ENCODE measurements at regions not wholly inside any gene's neighbourhood (a gene's known extent, or its start where the extent isn't known, plus 50 kb on each side); places are given as distances from the start of the nearest gene placed in this dataset.
A peak's percentile ranks its signal among the peaks of the same experiment; 100 is the strongest.

DNA sequence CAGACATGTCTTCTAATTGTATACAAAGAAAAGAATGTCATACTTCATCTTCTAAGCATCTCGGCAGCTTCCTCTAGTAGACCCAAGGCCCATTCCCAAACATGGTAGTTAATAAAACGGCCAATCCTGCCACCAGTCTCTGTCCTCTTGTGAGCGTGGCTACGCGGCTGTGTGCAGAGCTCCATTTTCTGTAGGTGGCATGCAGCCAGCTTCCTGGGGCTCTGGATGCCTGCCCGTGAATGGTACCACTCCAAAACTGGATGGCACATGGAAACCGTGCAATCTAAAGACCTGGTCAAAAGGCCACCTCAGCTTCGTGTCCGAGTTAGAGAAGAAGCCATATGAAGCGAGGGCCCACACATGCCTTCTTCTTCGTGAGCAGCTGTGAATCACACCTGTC, 110.7 kb downstream of the SIPA1L2 start:
- DNase-seq (ENCODE audit: low read depth), result no peak

DNA sequence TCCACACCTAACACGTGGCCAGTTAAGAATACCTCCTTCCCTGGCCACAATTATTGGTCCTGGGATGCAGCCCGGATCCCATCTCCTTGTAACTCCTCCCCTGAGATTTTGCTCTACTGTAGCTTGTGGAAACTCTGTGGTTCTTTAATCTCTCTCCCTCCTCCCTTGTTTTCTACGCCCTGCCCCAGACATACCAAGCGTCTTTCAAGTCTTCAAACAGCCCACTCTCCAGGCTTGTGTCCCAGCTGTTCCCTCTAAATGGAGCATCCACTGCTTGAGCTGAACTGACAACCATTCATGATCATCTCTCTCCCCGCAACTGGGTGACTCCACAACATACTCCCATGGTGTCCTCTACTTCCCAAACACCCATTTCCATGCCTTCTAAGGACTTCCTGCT, 111.6 kb downstream of the SIPA1L2 start:
- no peak for DNase-seq (ENCODE audit: low read depth)

DNA sequence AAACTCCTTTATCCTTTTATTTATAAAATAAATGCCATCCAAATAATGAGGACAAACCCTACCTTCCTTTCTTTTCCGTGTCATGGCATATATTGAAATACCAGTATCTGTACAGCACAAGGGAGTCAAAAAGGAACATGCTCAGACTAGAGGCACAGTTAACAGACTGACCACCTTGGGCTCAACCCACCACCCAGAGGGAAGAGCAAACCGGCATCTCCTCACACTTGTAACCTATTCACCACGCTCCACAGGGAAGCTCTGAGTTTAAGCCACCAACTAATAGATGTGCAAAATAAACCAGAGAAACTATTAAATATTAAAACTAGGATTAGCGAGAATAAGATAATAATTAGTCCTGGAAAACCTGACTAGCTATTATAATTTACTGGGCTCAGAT, 112.7 kb downstream of the SIPA1L2 start:
- no peak for DNase-seq (ENCODE audit: low read depth)

DNA sequence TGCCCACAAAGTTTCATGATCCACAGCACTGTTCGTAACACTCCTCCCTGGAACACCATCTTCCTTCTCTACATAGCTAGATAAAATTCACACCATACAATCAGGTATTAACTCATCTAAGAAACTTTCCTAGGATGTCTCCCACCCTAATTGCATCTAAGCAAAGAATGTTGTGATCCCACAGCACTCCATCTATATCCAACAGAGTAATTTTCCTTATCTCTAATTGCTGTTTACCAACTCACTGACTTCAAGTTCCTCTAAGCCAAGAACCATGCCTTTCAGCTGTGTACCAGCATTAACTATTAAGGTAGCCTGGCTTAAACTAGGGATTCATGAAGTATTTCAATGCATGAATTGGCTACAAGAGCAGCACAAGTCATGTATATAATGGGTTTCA, 114.2 kb downstream of the SIPA1L2 start:
- no peak for DNase-seq (ENCODE audit: low read depth)

DNA sequence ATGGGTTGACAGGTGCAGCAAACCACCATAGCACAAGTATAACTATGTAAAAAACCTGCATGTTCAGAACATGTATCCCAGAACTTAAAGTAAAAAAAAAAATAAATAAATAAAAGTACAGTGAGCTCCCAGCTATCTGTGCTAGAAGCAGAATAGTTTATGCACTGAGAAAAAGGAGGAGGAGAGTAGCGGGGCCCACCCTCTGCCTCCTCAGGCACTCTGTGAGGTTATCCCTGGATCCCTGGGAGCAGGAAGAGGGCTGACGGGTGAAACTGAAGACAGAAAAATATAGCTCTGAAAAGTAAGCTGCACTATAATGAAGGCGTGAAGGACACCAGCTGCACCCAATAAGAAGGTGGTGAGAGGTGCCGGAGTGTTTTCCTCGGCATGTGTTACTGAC, 117.2 kb downstream of the SIPA1L2 start:
- DNase-seq (ENCODE audit: low read depth), result no peak

DNA sequence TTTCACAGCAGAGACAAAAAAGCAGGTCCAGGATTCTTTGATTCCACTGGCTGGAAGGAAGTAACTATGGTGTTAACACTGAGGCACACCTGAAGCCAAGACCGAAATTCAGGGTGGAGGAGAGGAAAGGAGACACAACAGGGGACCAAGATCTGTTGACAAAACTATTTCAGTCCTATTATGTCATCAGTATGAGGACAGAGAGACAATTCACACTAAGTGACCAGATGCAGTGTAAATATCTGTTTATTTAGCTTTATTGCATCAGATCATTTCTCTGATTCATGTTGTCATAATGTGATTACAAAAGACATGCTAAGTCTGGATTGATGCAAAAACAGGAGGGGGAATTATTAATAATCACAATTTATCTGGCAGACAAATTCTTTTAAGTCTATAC, 118.8 kb downstream of the SIPA1L2 start:
- DNase-seq (ENCODE audit: low read depth), result no peak

DNA sequence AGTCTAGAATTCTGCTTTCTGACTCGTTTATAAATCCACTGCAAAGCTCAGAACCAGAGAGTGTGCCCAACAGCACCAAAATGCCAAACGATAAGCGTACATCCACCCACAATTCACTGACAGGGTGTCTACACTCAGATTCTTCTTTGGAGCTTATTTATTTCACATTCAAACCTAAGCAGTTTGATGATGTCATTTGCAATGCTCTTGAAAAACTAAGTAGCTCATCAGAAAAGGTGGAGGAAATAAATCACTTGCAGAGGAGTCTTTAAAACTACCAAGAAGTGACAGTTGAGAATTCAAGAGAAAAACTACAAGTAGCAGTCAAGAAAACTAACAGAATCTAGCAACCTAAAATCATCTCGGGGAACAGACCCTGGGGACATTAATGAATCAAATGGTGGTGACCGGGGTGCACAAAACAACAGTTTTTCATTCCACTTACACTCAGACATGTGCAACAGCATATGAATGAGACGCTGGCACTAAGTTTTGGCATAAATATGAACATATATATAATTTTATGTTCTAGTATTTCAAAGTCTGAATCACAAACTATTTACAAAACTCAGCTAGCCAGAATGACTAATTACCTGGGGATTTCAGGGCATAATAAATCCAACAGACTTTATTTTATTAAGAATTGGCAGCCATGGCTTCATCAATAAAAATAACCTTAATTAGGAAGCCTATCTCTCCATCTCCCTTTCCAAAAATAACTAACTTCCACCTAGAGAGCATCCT, 119.4 kb downstream of the SIPA1L2 start:
- no peak for DNase-seq (ENCODE audit: low read depth)

DNA sequence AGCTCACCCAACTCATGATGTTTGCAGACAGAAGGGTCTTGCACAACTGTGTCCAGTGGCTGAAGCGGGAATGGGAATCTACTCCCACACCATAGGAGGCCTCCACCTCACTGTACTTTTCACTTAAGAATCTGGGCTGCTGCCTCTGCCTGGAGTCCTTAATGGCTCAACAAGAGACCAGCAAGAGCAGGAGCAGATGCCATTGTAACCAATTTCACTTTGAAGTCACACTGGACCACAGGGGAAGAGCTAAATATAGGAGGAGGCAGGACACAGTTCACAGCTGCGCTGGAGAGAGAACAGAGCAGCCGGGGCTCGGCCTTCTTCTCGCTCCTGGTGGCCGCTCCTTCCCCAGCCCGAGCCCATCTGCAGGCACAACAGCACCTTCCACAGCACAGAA, 120.4 kb downstream of the SIPA1L2 start:
- no peak for DNase-seq (ENCODE audit: low read depth)

DNA sequence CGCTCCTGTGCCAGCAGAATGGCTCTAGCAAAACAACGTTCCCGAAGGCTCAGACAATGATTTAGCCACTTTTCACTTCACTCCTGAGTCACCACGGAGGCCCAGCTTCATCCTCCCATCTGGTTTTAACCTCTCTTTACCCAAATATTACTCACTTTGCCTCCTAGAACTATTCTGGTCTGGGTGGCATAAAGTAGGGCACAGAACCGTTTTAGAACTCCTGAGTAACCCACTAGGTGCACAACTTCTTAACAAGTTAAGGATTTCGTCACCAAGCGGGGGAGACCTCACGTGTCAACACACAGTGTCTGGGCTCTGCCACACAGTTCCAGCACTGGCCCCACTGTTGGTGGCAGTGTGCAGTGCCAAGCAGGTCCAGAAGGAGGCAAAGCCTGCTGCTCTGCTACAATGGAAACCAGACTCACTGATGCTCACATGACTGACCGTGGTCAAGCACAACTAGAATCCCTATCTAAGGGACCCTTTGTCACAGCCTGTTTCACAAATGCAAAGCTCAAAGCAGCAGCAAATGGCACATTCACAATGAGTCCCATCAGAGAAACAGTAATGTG, 121.7 kb downstream of the SIPA1L2 start:
- DNase-seq (ENCODE audit: low read depth), result peak; percentile 46

DNA sequence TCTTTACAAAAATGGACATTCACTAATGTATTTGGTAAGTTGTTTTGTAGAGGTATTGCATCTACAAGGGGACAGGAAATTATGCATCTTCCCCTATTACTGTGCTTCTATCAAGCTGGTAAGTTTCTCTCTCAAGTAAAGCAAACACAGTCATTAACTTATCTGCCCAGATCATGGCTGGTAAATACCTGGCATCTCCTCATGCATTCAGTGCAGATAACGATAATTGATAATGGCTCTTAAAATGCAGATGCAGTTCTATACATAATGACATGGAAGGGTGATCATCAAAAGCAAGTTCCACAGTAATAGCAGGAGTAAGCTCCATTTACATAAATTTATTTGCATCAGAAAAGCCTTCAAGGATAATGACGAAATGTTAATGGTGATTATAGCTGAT, 122.4 kb downstream of the SIPA1L2 start:
- DNase-seq (ENCODE audit: low read depth), result no peak

DNA sequence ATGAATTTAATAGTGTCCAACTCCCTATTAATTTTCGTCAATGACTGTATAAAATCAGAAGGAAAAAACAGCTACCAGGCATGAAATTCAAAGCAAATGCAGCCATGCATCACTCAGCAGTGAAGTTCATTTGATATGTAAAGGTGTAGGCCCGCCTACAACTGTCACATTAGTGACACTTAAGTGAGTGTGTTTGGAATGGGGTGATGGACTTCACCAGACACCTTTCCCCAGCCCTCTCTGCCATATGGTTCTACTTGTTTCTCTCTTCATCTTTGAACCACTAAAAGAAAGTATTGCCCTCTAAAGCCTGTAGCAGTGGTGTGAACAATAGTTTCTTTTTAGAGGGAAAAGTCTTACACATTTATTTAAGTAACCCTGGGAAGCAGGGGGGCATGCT, 124.0 kb downstream of the SIPA1L2 start:
- no peak for DNase-seq (ENCODE audit: low read depth)

DNA sequence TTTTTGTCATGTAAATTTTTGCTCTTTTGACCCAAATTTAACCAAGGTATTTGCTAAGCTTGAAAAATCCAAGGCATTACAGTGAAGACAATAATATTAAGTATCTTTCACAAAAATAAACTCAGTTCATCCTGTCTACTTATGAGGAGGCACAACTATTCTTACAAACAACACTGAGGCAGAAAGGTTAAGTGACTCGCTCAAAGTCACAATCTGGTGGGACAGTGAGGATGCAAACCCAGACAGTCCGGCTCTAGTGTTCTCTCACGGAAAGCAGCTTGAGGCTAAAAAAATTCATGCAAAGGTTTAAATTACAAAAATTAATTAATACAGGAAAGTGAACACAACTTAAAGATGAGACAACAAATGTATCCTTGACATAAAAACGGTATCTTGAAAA, 125.3 kb downstream of the SIPA1L2 start:
- no peak for DNase-seq (ENCODE audit: low read depth)

DNA sequence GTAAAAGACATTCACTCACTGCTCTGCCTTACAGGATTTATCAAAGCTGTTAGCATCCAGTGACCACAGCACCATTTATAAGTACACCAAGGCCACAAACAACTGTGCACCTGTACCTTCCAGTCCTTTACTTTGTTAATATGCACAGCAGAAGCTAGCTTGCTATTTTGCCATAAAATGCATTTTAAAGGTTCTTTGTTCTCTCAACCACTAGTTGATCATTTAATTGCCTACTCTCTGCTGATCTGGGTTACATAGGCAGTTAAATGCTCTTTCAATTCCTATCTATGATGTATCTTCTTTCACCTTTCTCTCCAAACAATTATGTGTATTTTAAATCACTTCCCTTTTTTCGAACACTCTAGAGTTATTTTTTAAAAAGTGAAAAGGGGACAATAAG, 126.4 kb downstream of the SIPA1L2 start:
- no peak for DNase-seq (ENCODE audit: low read depth)

DNA sequence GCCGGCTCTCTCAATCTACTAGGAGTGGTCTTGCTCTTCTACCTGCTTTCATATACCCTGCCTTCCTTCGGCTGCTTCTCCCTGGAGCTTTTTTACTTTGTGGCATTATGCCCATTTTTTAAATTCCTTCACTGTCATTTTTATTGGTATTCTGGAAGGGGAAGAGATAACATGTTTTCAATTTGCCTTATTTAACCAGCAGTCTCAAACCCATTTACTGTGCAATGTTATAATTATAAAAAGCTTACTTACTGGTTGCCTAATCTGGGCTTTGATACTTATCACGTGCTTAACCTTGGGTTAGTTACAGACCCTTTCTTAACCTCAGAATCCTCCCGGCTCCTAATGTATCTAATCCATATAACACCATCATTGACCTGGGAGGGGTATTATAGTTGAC, 128.1 kb downstream of the SIPA1L2 start:
- DNase-seq (ENCODE audit: low read depth), result no peak

DNA sequence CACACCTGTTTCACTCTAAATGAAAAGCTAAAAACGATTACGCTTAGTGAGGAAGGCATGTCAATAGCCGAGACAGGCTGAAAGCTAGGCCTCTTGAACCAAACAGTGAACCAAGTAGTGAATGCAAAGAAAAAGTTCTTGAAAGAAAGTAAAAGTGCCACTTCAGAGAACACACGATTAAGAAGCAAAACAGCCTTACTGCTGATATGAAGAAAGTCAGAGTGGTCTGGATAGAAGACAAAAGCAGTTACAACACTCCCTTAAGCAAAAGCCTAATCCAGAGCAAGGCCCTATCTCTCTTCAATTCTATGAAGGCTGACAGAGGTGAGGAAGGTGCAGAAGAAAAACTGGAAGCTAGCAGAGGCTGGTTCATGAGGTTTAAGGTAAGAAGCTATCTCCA, 130.7 kb downstream of the SIPA1L2 start:
- no peak for DNase-seq (ENCODE audit: low read depth)

DNA sequence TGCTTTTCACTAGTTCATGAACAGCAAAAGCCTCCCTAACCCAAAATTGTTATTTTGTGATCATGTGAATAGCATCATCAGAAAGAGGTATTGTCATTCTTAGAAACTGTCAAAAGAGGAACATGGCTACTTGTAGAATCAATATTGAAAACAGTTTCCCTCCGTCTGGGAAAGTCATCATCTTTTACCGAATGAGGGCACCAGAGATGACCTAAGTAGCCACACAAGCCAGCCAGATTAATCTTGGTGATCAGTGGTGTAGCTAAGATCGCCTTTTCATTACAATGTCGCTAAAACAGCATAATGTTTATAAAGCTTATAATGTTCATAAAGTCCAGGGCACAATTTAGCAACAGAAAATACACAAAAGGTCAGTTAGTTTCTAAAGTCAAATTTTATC, 136.1 kb downstream of the SIPA1L2 start:
- DNase-seq (ENCODE audit: low read depth), result no peak

DNA sequence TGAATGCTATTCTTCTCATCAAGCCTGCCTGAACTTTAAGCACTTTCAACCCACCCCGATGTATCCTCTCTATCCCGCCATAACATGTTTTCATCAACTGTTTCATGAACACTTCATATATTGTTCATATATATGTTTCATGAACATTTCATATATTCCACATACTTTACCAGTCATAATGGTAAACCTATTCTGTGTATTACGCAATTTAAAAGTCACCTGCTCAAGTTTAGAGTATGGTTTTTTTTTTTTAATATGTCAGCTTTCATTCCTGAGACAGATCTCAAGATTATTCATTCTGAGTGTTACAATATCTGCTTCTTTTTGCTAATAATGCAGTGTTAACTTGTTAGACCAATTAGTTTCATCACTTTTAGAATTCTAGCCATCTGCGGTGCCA, 140.7 kb downstream of the SIPA1L2 start:
- no peak for DNase-seq (ENCODE audit: low read depth)

DNA sequence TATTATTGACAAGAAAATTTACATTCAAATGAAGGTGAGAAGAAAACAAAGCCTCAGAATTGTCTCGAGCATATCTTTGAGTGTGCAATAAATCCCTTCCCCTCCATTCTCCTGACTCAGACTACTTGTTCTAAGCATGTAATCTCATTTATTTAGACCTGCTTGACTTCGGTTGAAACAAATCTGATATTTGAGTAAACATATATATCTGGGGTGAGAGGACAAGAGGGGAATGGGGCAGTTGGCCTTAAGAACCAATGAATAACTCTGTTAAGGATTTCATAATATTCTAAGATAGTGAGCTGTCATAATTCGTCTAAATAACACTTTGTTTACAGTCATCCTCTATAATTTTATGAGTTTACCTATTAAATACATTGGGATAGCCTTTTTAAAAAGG, 142.7 kb downstream of the SIPA1L2 start:
- no peak for DNase-seq (ENCODE audit: low read depth)

DNA sequence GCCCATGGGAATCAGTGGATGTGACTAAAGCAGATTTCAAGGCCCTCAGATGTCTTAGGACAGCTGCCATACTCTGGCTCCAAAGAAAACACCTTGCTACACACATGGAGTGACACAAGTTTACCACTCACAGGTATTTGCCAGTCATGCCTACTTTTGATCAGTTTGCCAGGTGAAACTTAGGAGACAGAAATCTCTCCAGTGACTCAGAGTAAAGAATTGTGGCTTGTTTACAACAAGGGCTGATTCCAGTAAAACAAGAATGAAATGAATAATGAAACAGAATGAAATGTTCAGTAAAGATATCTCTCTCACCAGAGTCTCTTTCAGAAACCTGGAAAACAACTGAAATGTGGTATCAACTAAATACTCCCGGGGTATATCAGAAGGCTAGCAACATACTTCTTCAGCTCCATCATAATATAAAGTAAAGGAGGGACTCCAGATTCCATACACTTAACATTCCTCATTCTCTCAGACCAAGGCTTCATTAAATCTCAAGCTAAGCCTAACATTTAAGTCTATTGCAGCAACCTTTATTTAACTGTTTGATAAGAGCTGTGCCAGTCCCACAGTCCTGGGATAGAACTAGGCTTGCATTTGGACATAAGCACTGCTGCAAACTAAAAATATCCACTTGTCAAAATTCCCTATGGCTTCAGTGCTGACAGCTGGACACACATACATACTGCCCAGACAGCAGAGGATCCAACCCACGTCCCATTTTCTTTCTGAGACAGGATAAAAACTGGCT, 143.3 kb downstream of the SIPA1L2 start:
- DNase-seq (ENCODE audit: low read depth), result no peak

DNA sequence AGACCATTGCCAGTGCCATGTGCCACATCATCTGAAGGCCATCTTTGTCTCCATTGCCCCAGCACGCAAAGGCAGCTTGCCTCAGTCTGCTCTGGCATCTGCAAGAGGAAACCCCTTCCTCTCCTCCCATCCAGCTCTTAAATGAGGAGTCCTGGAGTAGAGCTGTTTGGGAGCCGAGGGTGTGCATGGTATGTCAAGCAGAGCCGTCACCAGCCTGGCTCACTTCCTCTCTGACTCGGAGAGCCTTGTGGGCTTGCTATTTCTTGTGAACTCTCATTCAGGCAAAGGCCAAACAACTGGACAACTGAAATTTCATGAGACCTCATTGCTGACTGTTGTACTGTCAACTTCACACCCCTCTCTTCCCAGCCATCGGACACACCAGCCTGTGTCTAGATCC, 143.9 kb downstream of the SIPA1L2 start:
- DNase-seq (ENCODE audit: low read depth), result no peak

DNA sequence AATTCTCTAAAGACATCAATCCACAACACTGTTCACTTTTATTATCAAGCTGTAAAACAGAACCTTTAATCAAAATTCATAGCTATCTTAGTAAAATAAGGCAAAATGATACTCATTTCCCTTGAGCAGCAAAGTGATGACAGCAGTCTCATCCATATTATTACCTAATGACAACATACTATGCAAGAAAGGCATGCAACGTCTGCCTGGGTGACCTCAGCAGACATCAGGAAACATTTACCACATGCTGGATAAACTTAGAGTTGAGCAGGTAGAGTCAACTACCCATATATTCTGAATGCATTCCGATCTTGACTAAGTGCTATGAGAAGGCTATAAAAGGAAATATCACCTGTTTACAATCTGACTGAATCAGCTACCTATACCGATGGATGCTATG, 145.1 kb downstream of the SIPA1L2 start:
- DNase-seq (ENCODE audit: low read depth), result no peak

DNA sequence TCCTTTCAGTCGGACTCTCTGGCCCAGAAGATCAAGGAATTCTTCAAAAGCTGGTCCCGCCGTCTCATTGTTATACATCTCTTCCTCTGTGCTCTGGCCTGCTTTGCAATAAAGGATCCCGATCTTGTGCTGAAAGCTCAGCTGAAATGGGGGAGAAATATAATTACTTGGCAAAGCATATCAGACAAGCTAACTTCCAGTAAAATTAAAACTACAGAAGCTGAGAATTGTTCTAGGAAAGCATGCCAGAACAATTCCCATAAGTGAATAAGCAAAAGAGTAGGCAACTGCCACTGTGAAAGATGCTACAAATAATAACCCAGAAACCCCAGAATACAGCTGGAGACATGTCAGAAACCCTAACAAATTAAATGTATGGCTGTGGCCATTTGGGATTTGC, 146.1 kb downstream of the SIPA1L2 start:
- DNase-seq (ENCODE audit: low read depth), result no peak

DNA sequence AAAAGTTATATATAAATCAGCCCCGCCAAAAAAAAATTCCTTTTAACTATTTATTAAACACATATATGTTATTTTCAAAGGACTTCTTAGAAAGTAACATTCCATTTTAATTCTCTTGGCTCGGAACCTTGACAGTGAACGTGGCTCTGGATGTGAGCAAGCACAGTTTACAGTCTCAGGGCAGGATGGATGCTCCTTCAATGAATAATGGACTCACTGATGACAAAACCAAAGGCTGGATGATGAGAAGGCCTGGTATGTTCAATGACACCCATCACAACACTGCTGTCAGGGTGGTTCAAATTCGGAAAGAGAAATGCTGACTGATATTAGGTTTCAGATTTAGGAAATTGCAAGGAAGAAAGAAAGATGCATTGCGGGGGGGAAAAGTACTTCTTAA, 148.8 kb downstream of the SIPA1L2 start:
- no peak for DNase-seq (ENCODE audit: low read depth)
